ENCODE measurements at regions not wholly inside any gene's neighbourhood (a gene's known extent, or its start where the extent isn't known, plus 50 kb on each side); places are given as distances from the start of the nearest gene placed in this dataset.

GRCh38 chrX:46330981-46331380, 214.2 kb downstream of the ZNF674 start:
- no peak for TF ChIP-seq EP300 (IDR thresholded peaks at IDR 0.05)
- no peak for TF ChIP-seq CTCF (IDR thresholded peaks at IDR 0.05)
